Type B pancreatic cell (in vitro differentiated cells): ENCODE measurements at regions not wholly inside any gene's neighbourhood (a gene's known extent, or its start where the extent isn't known, plus 50 kb on each side); places are given as distances from the start of the nearest gene placed in this dataset.

Source experiments
- DNase-seq: peaks from one replicate; pipeline ENCODE4 v3.0.0; 2021; ENCODE audit warnings: mixed read lengths; ENCODE audit not compliant: unreplicated experiment; ENCODE audit errors: extremely low spot score
- H3K27ac Mint-ChIP-seq: 2 replicates; pipeline ENCODE4 v1.8.0; 2021; ENCODE audit warnings: mild to moderate bottlenecking, mixed read lengths
- H3K27me3 Mint-ChIP-seq: 2 replicates; pipeline ENCODE4 v1.8.0; 2021; ENCODE audit warnings: mixed read lengths
- H3K36me3 Mint-ChIP-seq: 2 replicates; pipeline ENCODE4 v1.8.0; 2021; ENCODE audit warnings: mixed read lengths
- H3K4me1 Mint-ChIP-seq: one replicate; pipeline ENCODE4 v1.8.0; 2021; ENCODE audit warnings: mixed read lengths; ENCODE audit not compliant: unreplicated experiment
- H3K4me3 Mint-ChIP-seq: 2 replicates; pipeline ENCODE4 v1.8.0; 2021; ENCODE audit warnings: mild to moderate bottlenecking, mixed read lengths
- H3K9me3 Mint-ChIP-seq: 2 replicates; pipeline ENCODE4 v1.8.0; 2021; ENCODE audit warnings: mixed read lengths
- CTCF ChIP-seq: fragments of 200-600 bp; sonication (generic); conservative IDR thresholded peaks from 2 replicates; pipeline ENCODE4 v1.5.0; 2021; ENCODE audit warnings: antibody characterized with exemption, mild to moderate bottlenecking

- Mint-ChIP-seq H3K4me1 (peaks cover 4% of the 10 kb centered on the region), H3K27me3 (no peaks in the 10 kb centered on the region), H3K4me3 (no peak overlapping the region), H3K27ac (no peak overlapping the region), H3K36me3 (no peaks in the 10 kb centered on the region), H3K9me3 (peaks cover 4% of the 10 kb centered on the region)
- no peak for DNase-seq
- TF ChIP-seq CTCF: no peak
Observed at GRCh38 chr18:65025756-65026155, 725.1 kb upstream of the CDH7 start.

- Mint-ChIP-seq H3K36me3 (no peaks in the 10 kb centered on the region), H3K4me3 (no peak overlapping the region), H3K9me3 (peaks cover 4% of the 10 kb centered on the region), H3K27me3 (no peaks in the 10 kb centered on the region), H3K4me1 (no peaks in the 10 kb centered on the region), H3K27ac (no peak overlapping the region)
- no peak for DNase-seq
- no peak for TF ChIP-seq CTCF
Observed at GRCh38 chr18:65021021-65021420, 729.8 kb upstream of the CDH7 start.

- Mint-ChIP-seq H3K9me3 (no peaks in the 10 kb centered on the region), H3K4me3 (no peak overlapping the region), H3K4me1 (no peaks in the 10 kb centered on the region), H3K36me3 (no peaks in the 10 kb centered on the region), H3K27ac (no peak overlapping the region), H3K27me3 (no peaks in the 10 kb centered on the region)
- DNase-seq: no peak
- TF ChIP-seq CTCF: no peak
Observed at GRCh38 chr18:65018184-65018583, 732.6 kb upstream of the CDH7 start.

GRCh38 chr18:65017372-65017760, 733.4 kb upstream of the CDH7 start:
- no peak for DNase-seq
- Mint-ChIP-seq H3K4me1 (no peaks in the 10 kb centered on the region), H3K9me3 (no peaks in the 10 kb centered on the region), H3K36me3 (no peaks in the 10 kb centered on the region), H3K27ac (no peak overlapping the region), H3K27me3 (no peaks in the 10 kb centered on the region), H3K4me3 (no peak overlapping the region)
- no peak for TF ChIP-seq CTCF

DNA sequence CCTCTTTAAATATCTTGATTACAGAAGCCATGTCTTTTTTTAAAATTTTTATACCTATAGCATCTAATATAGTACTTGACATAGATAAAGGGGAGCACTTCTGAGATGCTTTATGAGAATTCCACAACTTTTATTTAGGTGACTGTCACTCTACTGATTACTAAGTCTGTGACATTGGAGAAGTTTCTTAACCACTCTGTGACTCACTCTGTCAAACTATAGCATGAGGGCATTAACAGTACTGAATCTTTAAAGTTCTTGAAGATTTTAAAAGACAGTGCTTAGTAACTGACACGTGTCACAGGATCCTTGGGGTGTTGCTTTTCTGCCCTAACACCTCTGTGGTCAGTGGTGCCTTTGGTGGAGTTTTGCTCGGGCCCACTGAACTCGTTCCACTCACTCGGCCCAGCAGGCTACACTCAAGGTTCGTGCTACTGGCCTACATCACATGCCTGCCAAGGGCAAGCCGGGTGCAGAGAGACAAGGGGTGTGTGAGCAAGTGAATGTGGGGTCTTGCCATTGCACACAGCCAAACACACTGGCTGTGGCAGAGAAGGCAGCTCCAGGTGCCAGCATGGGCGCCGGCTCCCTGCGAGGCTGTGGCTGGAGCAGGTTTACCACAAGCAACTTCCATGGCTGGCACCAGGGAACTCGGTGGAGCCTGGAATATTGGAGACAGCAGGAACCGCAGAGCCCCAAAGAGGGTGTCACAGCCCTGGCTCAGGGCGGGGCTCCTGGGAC, 734.0 kb upstream of the CDH7 start:
- Mint-ChIP-seq H3K9me3 (no peaks in the 10 kb centered on the region), H3K4me1 (no peaks in the 10 kb centered on the region), H3K27me3 (no peaks in the 10 kb centered on the region), H3K36me3 (no peaks in the 10 kb centered on the region), H3K27ac (no peak overlapping the region), H3K4me3 (no peak overlapping the region)
- no peak for DNase-seq
- no peak for TF ChIP-seq CTCF
